KOPT-K1 (cell line): ENCODE measurements at regions not wholly inside any gene's neighbourhood (a gene's known extent, or its start where the extent isn't known, plus 50 kb on each side); places are given as distances from the start of the nearest gene placed in this dataset.

Source experiments
- H3K27ac ChIP-seq: fragments of 200-600 bp; sonication (generic); 2 replicates; pipeline ENCODE4 v1.5.1; 2016; ENCODE audit warnings: antibody characterized with exemption, mild to moderate bottlenecking, low read depth, low read length; ENCODE audit not compliant: poor library complexity, severe bottlenecking
- H3K36me3 ChIP-seq: fragments of 200-600 bp; sonication (generic); 2 replicates; pipeline ENCODE4 v1.5.1; 2017; ENCODE audit warnings: antibody characterized with exemption, mild to moderate bottlenecking, low read length, moderate library complexity; ENCODE audit not compliant: insufficient read depth
- H3K9me3 ChIP-seq: fragments of 200-600 bp; sonication (generic); 2 replicates; pipeline ENCODE4 v1.5.1; 2017; ENCODE audit warnings: antibody characterized with exemption, low read length, mild to moderate bottlenecking; ENCODE audit not compliant: insufficient read depth, poor library complexity, severe bottlenecking

- Histone ChIP-seq H3K36me3 (no peaks in the 10 kb centered on the region), H3K27ac (no peak overlapping the region), H3K9me3 (no peaks in the 10 kb centered on the region)
Observed at GRCh38 chr2:104790100-104790811, 63.7 kb upstream of the POU3F3 start.

- no peaks in the 10 kb centered on the region for H3K36me3 ChIP-seq
- H3K27ac ChIP-seq, result no peak overlapping the region
Observed at GRCh38 chr2:104790901-104791495, 62.9 kb upstream of the POU3F3 start.

GRCh38 chr2:104793966-104794365, 59.9 kb upstream of the POU3F3 start:
- Histone ChIP-seq H3K36me3 (no peaks in the 10 kb centered on the region), H3K9me3 (no peaks in the 10 kb centered on the region)

More at GRCh38 chr2:104790901-104791495, 62.9 kb upstream of the POU3F3 start:
- H3K9me3 ChIP-seq, result no peaks in the 10 kb centered on the region

DNA sequence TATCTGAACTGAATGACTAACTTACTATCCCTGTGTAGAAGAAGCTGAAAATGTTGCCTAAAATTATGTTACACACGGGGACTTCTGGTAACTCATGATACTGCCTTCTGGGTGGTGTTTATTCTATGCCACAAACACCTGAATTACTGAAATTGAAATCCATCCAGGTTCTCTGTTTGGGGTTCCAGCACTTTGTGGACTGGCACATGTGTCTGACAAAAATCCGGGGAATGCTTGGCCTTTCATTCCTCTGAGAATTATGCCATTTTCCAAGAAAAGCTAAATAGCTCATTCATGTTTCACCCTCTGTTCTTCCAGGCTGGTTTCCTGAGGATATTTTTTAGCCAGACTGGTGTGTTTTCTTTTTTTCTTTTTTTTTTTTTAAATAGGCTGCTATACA, 59.5 kb upstream of the POU3F3 start:
- Histone ChIP-seq H3K27ac (no peak overlapping the region), H3K36me3 (no peaks in the 10 kb centered on the region), H3K9me3 (no peaks in the 10 kb centered on the region)

More at GRCh38 chr2:104793966-104794365, 59.9 kb upstream of the POU3F3 start:
- H3K27ac ChIP-seq, result no peak overlapping the region
